HepG2 (cell line): ENCODE measurements at regions not wholly inside any gene's neighbourhood (a gene's known extent, or its start where the extent isn't known, plus 50 kb on each side); places are given as distances from the start of the nearest gene placed in this dataset.

Source experiments
- ARID5B ChIP-seq: IDR thresholded peaks from 2 replicates; pipeline ENCODE4 v1.4.0; 2020; ENCODE audit warnings: mild to moderate bottlenecking, missing genetic modification reagents
- CREM ChIP-seq, 2 experiments: sonication (generic) in 1 of 2; formaldehyde crosslinking in 1 of 2; IDR thresholded peaks; 2 replicates each; pipeline versions ENCODE4 v1.4.0 to v1.6.1; 2016 to 2020; ENCODE audit warnings: antibody characterized with exemption in 1 of 2, mild to moderate bottlenecking in 1 of 2, missing genetic modification reagents in 1 of 2
- EP300 ChIP-seq, 3 experiments: sonication (generic) in 1 of 3; formaldehyde crosslinking in 1 of 3; IDR thresholded peaks; 2 replicates each; pipeline versions ENCODE4 v1.5.1 to v1.6.1; 2011 to 2020; ENCODE audit warnings: low read depth in 2 of 3, low read length in 2 of 3, borderline replicate concordance in 1 of 3, improper control_type of control experiment in 1 of 3, mild to moderate bottlenecking in 1 of 3, missing genetic modification reagents in 1 of 3, moderate library complexity in 1 of 3
- HNF1A ChIP-seq, 2 experiments: sonication (generic) in 1 of 2; formaldehyde crosslinking in 1 of 2; IDR thresholded peaks; 2 replicates each; pipeline versions ENCODE4 v1.4.0 to v1.6.1; 2016 to 2020; ENCODE audit warnings: borderline replicate concordance in 1 of 2, low read depth in 1 of 2, mild to moderate bottlenecking in 1 of 2, missing genetic modification reagents in 1 of 2
- LCORL ChIP-seq, 2 experiments: fragments of 450-650 bp in 1 of 2; sonication (generic) in 1 of 2; formaldehyde crosslinking in 1 of 2; IDR thresholded peaks; 2 replicates each; pipeline versions ENCODE4 v1.5.0 to v1.6.1; 2017 to 2020; ENCODE audit warnings: antibody characterized with exemption in 1 of 2, missing genetic modification reagents in 1 of 2
- ZNF749 ChIP-seq: sonication (generic); formaldehyde crosslinking; IDR thresholded peaks from 2 replicates; pipeline ENCODE4 v1.8.0; 2022; ENCODE audit warnings: mild to moderate bottlenecking, missing genetic modification reagents, moderate library complexity, borderline replicate concordance
- ZNF766 ChIP-seq: sonication (generic); formaldehyde crosslinking; IDR thresholded peaks from 2 replicates; pipeline ENCODE4 v1.5.0; 2020; ENCODE audit warnings: missing genetic modification reagents, borderline replicate concordance

GRCh38 chr10:59108296-59108870 lies 68.1 kb upstream of the PHYHIPL start (continued):
- TF ChIP-seq HNF1A (IDR thresholded peaks at IDR 0.05; ENCODE audit: low read depth) (0 out of 2 replicates have a peak, but pooled peaks have one; percentile 14), HNF1A (CRISPR knock-in tag; IDR thresholded peaks at IDR 0.05; ENCODE audit: borderline replicate concordance) (no peak), EP300 (IDR thresholded peaks at IDR 0.05; ENCODE audit: low read depth in 2 of 2, low read length in 2 of 2) (peak in 1 of 2 experiments; percentile 56; a peak in 1 of 4 replicates), EP300 (CRISPR knock-in tag; IDR thresholded peaks at IDR 0.05; ENCODE audit: borderline replicate concordance) (no peak), LCORL (IDR thresholded peaks at IDR 0.05) (no peak), LCORL (CRISPR knock-in tag; IDR thresholded peaks at IDR 0.05) (peak; percentile 50; the same call in 1 of the 2 replicates), CREM (IDR thresholded peaks at IDR 0.05) (peak; percentile 46), CREM (CRISPR knock-in tag; IDR thresholded peaks at IDR 0.05) (no peak), ARID5B (no peak), ZNF766 (CRISPR knock-in tag) (no peak), ZNF749 (no peak)
